HepG2 (cell line): ENCODE measurements at regions not wholly inside any gene's neighbourhood (a gene's known extent, or its start where the extent isn't known, plus 50 kb on each side); places are given as distances from the start of the nearest gene placed in this dataset.

Experiments used
- HNRNPK ChIP-seq: fragments of 200-400 bp; formaldehyde crosslinking; IDR thresholded peaks from 2 replicates; pipeline ENCODE4 v1.6.1; 2018; ENCODE audit warnings: low read length, low read depth, moderate library complexity, mild to moderate bottlenecking; ENCODE audit not compliant: poor library complexity, severe bottlenecking
- HNRNPUL1 ChIP-seq: fragments of 200-400 bp; formaldehyde crosslinking; IDR thresholded peaks from 2 replicates; pipeline ENCODE4 v1.6.1; 2017; ENCODE audit warnings: low read depth, mild to moderate bottlenecking, low read length, moderate library complexity
- IKZF4 ChIP-seq: sonication (generic); formaldehyde crosslinking; IDR thresholded peaks from 2 replicates; pipeline ENCODE4 v1.5.1; 2020; ENCODE audit warnings: borderline replicate concordance, mild to moderate bottlenecking, low read depth, missing genetic modification reagents; ENCODE audit errors: not compliant biosample characterization
- ISL2 ChIP-seq: sonication (generic); formaldehyde crosslinking; IDR thresholded peaks from 2 replicates; pipeline ENCODE4 v1.5.0; 2020; ENCODE audit warnings: missing genetic modification reagents
- KDM2A ChIP-seq: sonication (generic); formaldehyde crosslinking; IDR thresholded peaks from 2 replicates; pipeline ENCODE4 v1.4.0; 2020; ENCODE audit warnings: low read depth, missing genetic modification reagents, borderline replicate concordance
- ZIK1 ChIP-seq: sonication (generic); formaldehyde crosslinking; IDR thresholded peaks from 2 replicates; pipeline ENCODE4 v1.5.0; 2020; ENCODE audit warnings: mild to moderate bottlenecking, low read depth, missing genetic modification reagents, borderline replicate concordance
- ZMAT3 ChIP-seq: sonication (generic); formaldehyde crosslinking; conservative IDR thresholded peaks from 2 replicates; pipeline ENCODE4 v1.7.0; 2021; ENCODE audit warnings: missing genetic modification reagents
- ZNF225 ChIP-seq: sonication (generic); formaldehyde crosslinking; IDR thresholded peaks from 2 replicates; pipeline ENCODE4 v1.4.0; 2020; ENCODE audit warnings: mild to moderate bottlenecking, missing genetic modification reagents
- ZNF644 ChIP-seq: IDR thresholded peaks from 2 replicates; pipeline ENCODE4 v1.6.1; 2016; ENCODE audit warnings: low read depth
- TF ChIP-seq, protein P1 (sequence below): IDR thresholded peaks from 2 replicates; pipeline ENCODE4 v1.6.1; 2018; ENCODE audit warnings: missing genetic modification reagents
- TF ChIP-seq, protein P2 (sequence below): sonication (generic); formaldehyde crosslinking; IDR thresholded peaks from 2 replicates; pipeline ENCODE4 v1.5.1; 2020; ENCODE audit warnings: missing genetic modification reagents, mild to moderate bottlenecking, borderline replicate concordance
- TF ChIP-seq, protein P3 (sequence below): IDR thresholded peaks from 2 replicates; pipeline ENCODE4 v1.6.1; 2016
- TF ChIP-seq, protein P4 (sequence below): sonication (generic); formaldehyde crosslinking; IDR thresholded peaks from 2 replicates; pipeline ENCODE4 v1.5.0; 2020; ENCODE audit warnings: mild to moderate bottlenecking, missing genetic modification reagents
- TF ChIP-seq, protein P5 (sequence below): sonication (generic); formaldehyde crosslinking; IDR thresholded peaks from 2 replicates; pipeline ENCODE4 v1.8.1; 2023; ENCODE audit warnings: missing genetic modification reagents, inconsistent platforms, borderline replicate concordance
- TF ChIP-seq, protein P6 (sequence below): IDR thresholded peaks from 2 replicates; pipeline ENCODE4 v1.4.0; 2020; ENCODE audit warnings: mild to moderate bottlenecking, missing genetic modification reagents

DNA sequence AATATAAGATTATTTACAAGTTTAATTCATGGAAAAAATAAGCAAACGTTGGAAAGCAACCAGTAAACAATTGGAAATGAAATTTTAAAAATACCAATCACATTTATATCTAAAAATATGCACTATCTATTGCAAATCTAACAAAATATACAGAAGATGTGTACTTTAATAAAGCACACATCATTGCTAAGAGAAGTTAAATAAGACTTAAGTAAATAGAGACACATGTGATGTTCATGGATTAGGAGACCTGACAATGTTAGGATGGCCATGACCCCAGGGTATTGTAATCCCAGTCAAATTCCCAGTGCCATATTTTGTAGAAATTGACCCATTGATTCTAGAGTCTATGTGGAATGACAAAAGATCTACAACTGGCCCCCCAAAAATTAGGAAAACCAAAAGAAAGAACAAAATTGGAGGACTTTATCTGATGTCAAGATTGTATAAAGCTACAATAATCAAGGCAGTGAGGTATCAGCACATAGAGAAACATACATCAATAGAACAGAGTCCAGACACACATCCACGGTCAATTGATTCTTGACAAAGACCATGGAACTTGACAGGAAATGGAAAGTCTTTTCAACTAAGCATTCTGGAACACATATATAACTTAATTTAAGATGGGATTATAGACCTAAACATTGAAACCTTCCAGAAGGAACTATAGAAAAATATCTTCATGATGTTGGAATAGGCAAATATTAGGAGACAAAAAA is 90.8 kb upstream of the USP29 start (continued):
- TF ChIP-seq, protein P1, sequence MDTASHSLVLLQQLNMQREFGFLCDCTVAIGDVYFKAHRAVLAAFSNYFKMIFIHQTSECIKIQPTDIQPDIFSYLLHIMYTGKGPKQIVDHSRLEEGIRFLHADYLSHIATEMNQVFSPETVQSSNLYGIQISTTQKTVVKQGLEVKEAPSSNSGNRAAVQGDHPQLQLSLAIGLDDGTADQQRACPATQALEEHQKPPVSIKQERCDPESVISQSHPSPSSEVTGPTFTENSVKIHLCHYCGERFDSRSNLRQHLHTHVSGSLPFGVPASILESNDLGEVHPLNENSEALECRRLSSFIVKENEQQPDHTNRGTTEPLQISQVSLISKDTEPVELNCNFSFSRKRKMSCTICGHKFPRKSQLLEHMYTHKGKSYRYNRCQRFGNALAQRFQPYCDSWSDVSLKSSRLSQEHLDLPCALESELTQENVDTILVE, result no peak
- TF ChIP-seq, protein P2, sequence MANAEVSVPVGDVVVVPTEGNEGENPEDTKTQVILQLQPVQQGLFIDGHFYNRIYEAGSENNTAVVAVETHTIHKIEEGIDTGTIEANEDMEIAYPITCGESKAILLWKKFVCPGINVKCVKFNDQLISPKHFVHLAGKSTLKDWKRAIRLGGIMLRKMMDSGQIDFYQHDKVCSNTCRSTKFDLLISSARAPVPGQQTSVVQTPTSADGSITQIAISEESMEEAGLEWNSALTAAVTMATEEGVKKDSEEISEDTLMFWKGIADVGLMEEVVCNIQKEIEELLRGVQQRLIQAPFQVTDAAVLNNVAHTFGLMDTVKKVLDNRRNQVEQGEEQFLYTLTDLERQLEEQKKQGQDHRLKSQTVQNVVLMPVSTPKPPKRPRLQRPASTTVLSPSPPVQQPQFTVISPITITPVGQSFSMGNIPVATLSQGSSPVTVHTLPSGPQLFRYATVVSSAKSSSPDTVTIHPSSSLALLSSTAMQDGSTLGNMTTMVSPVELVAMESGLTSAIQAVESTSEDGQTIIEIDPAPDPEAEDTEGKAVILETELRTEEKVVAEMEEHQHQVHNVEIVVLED, result no peak
- TF ChIP-seq ZIK1 (CRISPR knock-in tag) (no peak), ZMAT3 (CRISPR knock-in tag) (no peak), KDM2A (CRISPR knock-in tag) (no peak), IKZF4 (CRISPR knock-in tag) (no peak), ISL2 (CRISPR knock-in tag) (no peak), HNRNPK (no peak), HNRNPUL1 (no peak), ZNF644 (CRISPR knock-in tag) (0 out of 2 replicates have a peak, but pooled peaks have one; percentile 46), ZNF225 (CRISPR knock-in tag) (no peak)
- TF ChIP-seq, protein P3, sequence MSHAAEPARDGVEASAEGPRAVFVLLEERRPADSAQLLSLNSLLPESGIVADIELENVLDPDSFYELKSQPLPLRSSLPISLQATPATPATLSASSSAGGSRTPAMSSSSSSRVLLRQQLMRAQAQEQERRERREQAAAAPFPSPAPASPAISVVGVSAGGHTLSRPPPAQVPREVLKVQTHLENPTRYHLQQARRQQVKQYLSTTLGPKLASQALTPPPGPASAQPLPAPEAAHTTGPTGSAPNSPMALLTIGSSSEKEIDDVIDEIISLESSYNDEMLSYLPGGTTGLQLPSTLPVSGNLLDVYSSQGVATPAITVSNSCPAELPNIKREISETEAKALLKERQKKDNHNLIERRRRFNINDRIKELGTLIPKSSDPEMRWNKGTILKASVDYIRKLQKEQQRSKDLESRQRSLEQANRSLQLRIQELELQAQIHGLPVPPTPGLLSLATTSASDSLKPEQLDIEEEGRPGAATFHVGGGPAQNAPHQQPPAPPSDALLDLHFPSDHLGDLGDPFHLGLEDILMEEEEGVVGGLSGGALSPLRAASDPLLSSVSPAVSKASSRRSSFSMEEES, result no peak
- TF ChIP-seq, protein P4, sequence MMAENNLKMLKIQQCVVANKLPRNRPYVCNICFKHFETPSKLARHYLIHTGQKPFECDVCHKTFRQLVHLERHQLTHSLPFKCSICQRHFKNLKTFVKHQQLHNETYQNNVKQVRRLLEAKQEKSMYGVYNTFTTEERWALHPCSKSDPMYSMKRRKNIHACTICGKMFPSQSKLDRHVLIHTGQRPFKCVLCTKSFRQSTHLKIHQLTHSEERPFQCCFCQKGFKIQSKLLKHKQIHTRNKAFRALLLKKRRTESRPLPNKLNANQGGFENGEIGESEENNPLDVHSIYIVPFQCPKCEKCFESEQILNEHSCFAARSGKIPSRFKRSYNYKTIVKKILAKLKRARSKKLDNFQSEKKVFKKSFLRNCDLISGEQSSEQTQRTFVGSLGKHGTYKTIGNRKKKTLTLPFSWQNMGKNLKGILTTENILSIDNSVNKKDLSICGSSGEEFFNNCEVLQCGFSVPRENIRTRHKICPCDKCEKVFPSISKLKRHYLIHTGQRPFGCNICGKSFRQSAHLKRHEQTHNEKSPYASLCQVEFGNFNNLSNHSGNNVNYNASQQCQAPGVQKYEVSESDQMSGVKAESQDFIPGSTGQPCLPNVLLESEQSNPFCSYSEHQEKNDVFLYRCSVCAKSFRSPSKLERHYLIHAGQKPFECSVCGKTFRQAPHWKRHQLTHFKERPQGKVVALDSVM (CRISPR knock-in tag), result no peak
- TF ChIP-seq, protein P5, sequence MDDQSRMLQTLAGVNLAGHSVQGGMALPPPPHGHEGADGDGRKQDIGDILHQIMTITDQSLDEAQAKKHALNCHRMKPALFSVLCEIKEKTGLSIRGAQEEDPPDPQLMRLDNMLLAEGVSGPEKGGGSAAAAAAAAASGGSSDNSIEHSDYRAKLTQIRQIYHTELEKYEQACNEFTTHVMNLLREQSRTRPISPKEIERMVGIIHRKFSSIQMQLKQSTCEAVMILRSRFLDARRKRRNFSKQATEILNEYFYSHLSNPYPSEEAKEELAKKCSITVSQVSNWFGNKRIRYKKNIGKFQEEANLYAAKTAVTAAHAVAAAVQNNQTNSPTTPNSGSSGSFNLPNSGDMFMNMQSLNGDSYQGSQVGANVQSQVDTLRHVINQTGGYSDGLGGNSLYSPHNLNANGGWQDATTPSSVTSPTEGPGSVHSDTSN, result no peak
- TF ChIP-seq, protein P6, sequence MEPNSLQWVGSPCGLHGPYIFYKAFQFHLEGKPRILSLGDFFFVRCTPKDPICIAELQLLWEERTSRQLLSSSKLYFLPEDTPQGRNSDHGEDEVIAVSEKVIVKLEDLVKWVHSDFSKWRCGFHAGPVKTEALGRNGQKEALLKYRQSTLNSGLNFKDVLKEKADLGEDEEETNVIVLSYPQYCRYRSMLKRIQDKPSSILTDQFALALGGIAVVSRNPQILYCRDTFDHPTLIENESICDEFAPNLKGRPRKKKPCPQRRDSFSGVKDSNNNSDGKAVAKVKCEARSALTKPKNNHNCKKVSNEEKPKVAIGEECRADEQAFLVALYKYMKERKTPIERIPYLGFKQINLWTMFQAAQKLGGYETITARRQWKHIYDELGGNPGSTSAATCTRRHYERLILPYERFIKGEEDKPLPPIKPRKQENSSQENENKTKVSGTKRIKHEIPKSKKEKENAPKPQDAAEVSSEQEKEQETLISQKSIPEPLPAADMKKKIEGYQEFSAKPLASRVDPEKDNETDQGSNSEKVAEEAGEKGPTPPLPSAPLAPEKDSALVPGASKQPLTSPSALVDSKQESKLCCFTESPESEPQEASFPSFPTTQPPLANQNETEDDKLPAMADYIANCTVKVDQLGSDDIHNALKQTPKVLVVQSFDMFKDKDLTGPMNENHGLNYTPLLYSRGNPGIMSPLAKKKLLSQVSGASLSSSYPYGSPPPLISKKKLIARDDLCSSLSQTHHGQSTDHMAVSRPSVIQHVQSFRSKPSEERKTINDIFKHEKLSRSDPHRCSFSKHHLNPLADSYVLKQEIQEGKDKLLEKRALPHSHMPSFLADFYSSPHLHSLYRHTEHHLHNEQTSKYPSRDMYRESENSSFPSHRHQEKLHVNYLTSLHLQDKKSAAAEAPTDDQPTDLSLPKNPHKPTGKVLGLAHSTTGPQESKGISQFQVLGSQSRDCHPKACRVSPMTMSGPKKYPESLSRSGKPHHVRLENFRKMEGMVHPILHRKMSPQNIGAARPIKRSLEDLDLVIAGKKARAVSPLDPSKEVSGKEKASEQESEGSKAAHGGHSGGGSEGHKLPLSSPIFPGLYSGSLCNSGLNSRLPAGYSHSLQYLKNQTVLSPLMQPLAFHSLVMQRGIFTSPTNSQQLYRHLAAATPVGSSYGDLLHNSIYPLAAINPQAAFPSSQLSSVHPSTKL (CRISPR knock-in tag), result peak; percentile 75
